ENCODE measurements at regions not wholly inside any gene's neighbourhood (a gene's known extent, or its start where the extent isn't known, plus 50 kb on each side); places are given as distances from the start of the nearest gene placed in this dataset.
"Not testable (repeated sequence)": the region's sequence is repeated elsewhere in the genome, so short reads cannot be mapped to it uniquely, and the experiment has no call there.

- no peaks in the 10 kb centered on the region for H3K27me3 ChIP-seq (ENCODE audit: insufficient read depth, low read length)
- no peaks in the 10 kb centered on the region for H3K4me1 ChIP-seq (ENCODE audit: insufficient read depth, low read length)
- H3K4me3 ChIP-seq (ENCODE audit: low read length): no peak overlapping the region
- H3K9me3 ChIP-seq (ENCODE audit: low read depth, low read length): no peaks in the 10 kb centered on the region
These were observed 163.9 kb downstream of the BMP7 start for GRCh38 chr20:57102566-57102965.

DNA sequence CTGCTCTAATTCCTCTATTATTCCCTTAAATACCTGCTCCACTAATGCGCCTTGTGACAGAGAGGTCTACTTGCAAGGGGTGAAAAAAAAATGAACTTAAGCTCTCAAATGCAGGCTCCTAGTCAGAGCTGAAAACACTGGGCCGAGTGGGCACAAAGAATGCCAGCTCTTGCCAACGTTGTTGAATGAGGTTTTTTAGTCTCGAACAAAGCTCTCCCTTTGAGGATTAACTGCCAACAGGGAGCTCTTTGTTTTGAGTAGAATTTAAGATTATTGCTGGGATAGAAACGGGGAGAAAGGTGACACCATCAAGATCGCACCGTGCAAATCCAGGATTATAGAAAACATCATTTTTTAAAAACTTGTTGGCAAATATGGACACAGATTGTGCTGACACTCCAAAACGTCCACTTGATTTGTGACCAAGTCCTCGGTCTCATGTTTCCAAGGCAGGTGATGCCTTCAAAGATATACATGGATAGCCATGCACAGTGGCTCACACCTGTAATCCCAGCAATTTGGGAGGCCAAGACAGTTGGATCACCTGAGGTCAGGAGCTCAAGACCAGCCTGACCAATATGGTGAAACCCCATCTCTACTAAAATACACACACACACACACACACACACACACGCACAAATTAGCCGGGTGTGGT, 163.2 kb downstream of the BMP7 start:
- H3K27me3 ChIP-seq (ENCODE audit: insufficient read depth, low read length): no peaks in the 10 kb centered on the region

DNA sequence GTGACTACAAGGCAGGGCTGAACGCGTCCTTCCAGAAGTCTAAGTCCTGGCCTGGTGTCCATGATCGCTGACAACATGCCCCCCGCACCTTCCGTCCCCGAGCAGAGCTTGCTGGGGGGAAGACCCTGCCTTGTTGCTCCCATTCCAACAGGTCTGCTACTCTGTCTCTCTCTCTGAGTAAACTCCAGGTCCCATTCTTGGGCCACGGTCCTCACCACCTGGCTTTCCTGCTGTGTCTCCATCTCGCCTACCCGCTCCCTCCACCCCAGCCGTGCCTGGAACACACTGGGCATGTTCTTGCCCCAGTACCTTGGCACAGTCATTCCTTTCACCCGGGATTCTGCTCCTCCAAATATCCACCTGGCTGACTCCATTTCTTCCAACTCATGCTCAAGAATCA, 162.3 kb downstream of the BMP7 start:
- no peaks in the 10 kb centered on the region for H3K27me3 ChIP-seq (ENCODE audit: insufficient read depth, low read length)
- no peak overlapping the region for H3K4me3 ChIP-seq (ENCODE audit: low read length)
- no peaks in the 10 kb centered on the region for H3K9me3 ChIP-seq (ENCODE audit: low read depth, low read length)
- no peaks in the 10 kb centered on the region for H3K4me1 ChIP-seq (ENCODE audit: insufficient read depth, low read length)

More for the DNA sequence above, 163.2 kb downstream of the BMP7 start:
- no peaks in the 10 kb centered on the region for H3K9me3 ChIP-seq (ENCODE audit: low read depth, low read length)
- H3K4me3 ChIP-seq (ENCODE audit: low read length): no peak overlapping the region
- no peaks in the 10 kb centered on the region for H3K4me1 ChIP-seq (ENCODE audit: insufficient read depth, low read length)

DNA sequence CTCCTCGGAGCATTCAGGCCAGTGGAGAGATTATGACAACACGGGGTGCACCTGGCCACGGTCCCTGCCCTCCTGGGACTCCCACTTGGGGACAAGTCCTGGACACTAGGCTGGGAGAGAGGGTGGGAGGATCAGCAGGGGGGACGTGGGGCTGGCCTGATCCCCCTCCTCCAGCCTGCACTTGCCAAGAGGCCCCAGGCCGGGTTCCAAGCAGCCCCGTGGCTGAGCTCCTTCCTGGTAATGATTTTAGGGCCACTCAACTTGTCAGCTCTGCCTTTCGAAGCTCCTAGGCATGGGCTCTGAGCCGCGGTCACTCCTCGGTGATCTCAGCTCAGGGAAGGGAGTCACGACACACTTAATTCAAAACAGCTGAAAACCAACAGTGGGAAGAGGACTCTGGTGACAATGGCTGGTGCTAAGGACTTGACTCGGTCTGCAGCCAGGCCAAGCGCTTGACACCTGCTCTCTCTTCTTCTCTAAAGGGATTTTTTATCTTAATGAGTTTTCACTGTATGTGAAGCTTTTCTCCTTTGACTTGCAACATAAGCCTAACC, 161.7 kb downstream of the BMP7 start:
- H3K9me3 ChIP-seq (ENCODE audit: low read depth, low read length): no peaks in the 10 kb centered on the region
- H3K4me1 ChIP-seq (ENCODE audit: insufficient read depth, low read length): no peaks in the 10 kb centered on the region
- no peak overlapping the region for H3K4me3 ChIP-seq (ENCODE audit: low read length)
- no peaks in the 10 kb centered on the region for H3K27me3 ChIP-seq (ENCODE audit: insufficient read depth, low read length)

- Histone ChIP-seq H3K9me3 (ENCODE audit: low read depth, low read length) (no peaks in the 10 kb centered on the region), H3K27me3 (ENCODE audit: insufficient read depth, low read length) (no peaks in the 10 kb centered on the region), H3K4me1 (ENCODE audit: insufficient read depth, low read length) (no peaks in the 10 kb centered on the region), H3K4me3 (ENCODE audit: low read length) (no peak overlapping the region)
These were observed 160.3 kb downstream of the BMP7 start for GRCh38 chr20:57106030-57106682.

DNA sequence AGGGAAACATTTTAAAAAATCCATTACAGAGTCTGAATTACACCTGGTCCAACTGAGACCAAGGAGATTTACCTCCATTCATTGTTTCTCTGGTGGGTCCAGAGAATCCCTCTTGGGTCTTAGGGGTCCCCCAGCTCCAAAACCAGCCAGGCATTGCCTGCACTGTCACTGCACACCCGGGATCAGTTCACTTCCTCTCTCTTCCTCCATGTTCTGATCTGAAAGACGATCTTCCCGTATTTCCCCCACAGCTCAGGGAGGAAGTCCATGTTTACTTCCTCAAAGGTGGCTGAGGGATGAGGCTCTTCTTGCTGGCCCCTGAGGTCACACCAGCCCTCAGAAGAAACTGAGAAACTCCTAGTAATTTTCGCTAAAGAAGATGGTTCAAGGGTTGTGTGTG, 159.7 kb downstream of the BMP7 start:
- Histone ChIP-seq H3K27me3 (ENCODE audit: insufficient read depth, low read length) (no peaks in the 10 kb centered on the region), H3K4me1 (ENCODE audit: insufficient read depth, low read length) (no peaks in the 10 kb centered on the region), H3K9me3 (ENCODE audit: low read depth, low read length) (no peaks in the 10 kb centered on the region), H3K4me3 (ENCODE audit: low read length) (no peak overlapping the region)

DNA sequence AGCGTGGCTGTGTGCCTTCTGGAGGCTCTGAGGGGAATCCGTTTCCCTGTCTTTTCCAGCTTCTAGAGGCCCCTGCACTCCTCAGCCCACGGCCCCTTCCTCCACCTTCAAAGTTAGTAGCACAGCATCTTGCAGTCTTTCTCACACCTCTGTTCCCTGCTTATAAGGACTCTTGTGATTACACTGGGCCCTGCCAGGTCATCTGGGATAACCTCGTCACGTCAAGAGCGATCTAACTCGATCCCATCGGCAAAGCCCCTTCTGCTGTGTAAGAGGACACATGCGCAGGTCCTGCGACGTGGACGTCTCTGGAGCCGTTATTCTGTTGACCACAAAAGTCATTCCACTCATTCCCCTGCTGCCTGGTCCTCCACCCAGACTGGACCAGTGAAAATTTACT, 159.2 kb downstream of the BMP7 start:
- no peaks in the 10 kb centered on the region for H3K9me3 ChIP-seq (ENCODE audit: low read depth, low read length)
- no peak overlapping the region for H3K4me3 ChIP-seq (ENCODE audit: low read length)
- H3K27me3 ChIP-seq (ENCODE audit: insufficient read depth, low read length): no peaks in the 10 kb centered on the region
- no peaks in the 10 kb centered on the region for H3K4me1 ChIP-seq (ENCODE audit: insufficient read depth, low read length)

DNA sequence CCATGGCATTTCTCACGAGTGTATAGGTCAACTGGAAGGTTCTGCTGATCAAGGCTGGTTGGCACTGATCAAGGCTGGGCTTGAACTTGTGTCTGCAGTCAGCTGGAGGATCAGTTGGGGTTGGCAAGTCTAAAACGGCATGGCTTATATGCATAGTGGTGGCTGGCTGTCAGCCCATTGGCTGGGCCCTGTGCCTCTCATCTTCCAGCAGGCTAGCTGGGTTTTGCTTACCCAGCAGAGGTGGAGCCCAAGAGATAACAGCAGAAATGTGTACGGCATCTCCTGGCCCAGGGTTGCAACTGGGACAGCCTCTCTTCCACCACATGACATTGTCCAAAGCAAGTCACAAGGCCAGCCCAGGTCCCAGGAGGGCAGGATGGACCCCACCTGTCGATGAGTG, 158.2 kb downstream of the BMP7 start:
- H3K27me3 ChIP-seq (ENCODE audit: insufficient read depth, low read length): no peaks in the 10 kb centered on the region
- no peaks in the 10 kb centered on the region for H3K9me3 ChIP-seq (ENCODE audit: low read depth, low read length)
- H3K4me1 ChIP-seq (ENCODE audit: insufficient read depth, low read length): no peaks in the 10 kb centered on the region
- H3K4me3 ChIP-seq (ENCODE audit: low read length): no peak overlapping the region

DNA sequence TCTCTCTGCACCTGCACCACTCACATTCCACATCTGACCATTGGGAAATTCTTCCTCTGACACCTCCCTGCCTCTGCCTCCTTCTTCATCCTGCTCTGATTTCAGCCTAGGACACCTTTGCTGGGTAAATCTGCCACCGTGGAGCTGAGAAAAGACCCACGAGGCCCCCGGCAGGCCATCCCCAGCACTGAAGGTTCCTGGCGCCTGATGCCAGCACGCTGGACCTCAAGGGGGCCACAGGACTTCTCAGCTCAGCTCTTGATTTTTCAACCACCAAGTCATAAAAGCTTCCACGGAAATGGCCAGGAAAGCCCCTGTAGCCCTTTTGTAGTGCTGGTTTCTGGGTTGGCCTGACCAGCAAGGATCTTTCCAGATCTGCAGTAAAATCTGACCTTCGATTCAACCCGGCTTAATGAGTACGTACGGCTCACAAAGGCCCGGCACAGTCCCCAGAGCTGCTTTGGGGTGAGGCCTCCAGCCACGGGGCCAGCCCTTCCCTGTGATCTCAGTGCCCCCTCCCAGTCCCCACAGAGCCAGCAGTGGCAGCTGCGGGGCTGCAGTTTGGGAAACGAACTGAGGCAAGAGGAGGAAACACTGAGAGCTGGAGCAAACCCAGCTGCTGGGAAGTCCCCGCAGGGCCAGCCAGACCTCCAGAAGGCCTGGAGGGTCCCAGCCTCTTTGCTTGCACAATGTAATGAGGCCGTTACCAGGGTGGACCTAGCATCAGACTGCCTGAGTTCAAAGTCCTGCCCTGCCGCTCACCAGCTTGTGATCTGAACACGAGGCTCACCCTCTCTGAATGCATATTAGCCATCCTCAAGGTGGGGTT, 157.5 kb downstream of the BMP7 start:
- H3K4me1 ChIP-seq (ENCODE audit: insufficient read depth, low read length): no peaks in the 10 kb centered on the region
- no peaks in the 10 kb centered on the region for H3K27me3 ChIP-seq (ENCODE audit: insufficient read depth, low read length)
- H3K9me3 ChIP-seq (ENCODE audit: low read depth, low read length): no peaks in the 10 kb centered on the region
- H3K4me3 ChIP-seq (ENCODE audit: low read length): no peak overlapping the region

GRCh38 chr20:57109571-57109953, 156.9 kb downstream of the BMP7 start:
- no peaks in the 10 kb centered on the region for H3K9me3 ChIP-seq (ENCODE audit: low read depth, low read length)
- H3K27me3 ChIP-seq (ENCODE audit: insufficient read depth, low read length): no peaks in the 10 kb centered on the region
- H3K4me3 ChIP-seq (ENCODE audit: low read length): no peak overlapping the region
- H3K4me1 ChIP-seq (ENCODE audit: insufficient read depth, low read length): no peaks in the 10 kb centered on the region

GRCh38 chr20:57110121-57111027, 156.1 kb downstream of the BMP7 start:
- not testable (repeated sequence) for H3K9me3 ChIP-seq (ENCODE audit: low read depth, low read length); H3K4me3 ChIP-seq (ENCODE audit: low read length); H3K27me3 ChIP-seq (ENCODE audit: insufficient read depth, low read length); H3K4me1 ChIP-seq (ENCODE audit: insufficient read depth, low read length)

- Histone ChIP-seq H3K27me3 (ENCODE audit: insufficient read depth, low read length) (no peaks in the 10 kb centered on the region), H3K9me3 (ENCODE audit: low read depth, low read length) (no peaks in the 10 kb centered on the region), H3K4me1 (ENCODE audit: insufficient read depth, low read length) (no peaks in the 10 kb centered on the region), H3K4me3 (ENCODE audit: low read length) (no peak overlapping the region)
These were observed 155.4 kb downstream of the BMP7 start for GRCh38 chr20:57111028-57111373.

DNA sequence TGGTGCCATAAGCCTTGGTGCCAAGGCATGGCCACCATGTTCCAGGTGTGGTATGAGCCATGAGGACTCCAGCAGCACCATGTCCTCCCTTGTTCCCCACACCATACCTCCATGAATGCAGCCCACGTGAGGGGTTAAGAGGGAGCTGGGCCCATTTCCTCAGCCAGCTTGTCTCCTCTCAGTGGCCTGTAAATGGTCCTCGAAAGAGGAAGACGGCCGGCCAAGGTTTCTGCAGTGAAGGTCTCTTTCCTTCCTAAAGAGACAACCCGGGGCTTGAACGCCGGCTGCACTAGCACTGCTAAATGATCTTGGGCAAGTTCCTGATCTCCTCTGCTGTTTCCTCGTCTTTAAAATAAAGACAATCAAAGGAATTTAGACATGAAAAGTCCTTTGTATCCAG, 154.0 kb downstream of the BMP7 start:
- no peaks in the 10 kb centered on the region for H3K4me1 ChIP-seq (ENCODE audit: insufficient read depth, low read length)
- no peaks in the 10 kb centered on the region for H3K27me3 ChIP-seq (ENCODE audit: insufficient read depth, low read length)
- no peaks in the 10 kb centered on the region for H3K9me3 ChIP-seq (ENCODE audit: low read depth, low read length)
- H3K4me3 ChIP-seq (ENCODE audit: low read length): no peak overlapping the region

DNA sequence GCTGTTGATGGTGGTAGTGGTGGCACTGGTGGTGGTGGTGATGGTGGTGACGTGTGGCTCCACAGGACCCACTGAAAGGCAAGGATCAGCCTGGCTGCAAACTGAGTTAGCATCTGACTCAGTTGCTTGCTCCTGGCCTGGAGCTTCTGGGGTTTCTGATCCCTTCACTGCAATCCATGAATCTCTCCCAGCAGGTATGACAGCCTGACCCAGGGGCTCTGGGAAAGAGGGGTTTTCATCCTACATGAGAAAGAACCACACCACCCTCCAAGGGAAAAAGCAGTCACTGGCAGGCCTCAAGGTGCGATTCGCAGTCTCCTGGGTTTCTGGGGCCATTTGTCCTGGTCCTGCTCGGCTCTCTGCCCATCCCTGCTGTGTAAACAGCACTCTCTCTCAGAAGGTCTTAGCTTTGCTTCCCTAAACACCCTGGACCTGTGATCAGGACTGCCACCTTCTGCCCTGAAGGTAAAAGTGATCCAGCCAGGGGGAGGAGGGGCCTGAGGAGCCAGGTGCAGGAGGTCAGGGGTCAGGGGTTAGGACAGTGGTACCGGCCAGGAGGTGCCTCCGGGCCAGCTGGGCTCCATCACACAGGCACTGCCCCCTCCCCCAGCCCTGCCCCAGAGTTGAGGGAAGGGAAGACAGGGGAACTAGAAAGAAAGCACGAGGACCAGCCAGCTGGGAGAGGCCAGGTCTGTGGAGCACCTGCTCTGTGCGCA, 152.0 kb downstream of the BMP7 start:
- Histone ChIP-seq H3K4me3 (ENCODE audit: low read length) (no peak overlapping the region), H3K9me3 (ENCODE audit: low read depth, low read length) (no peaks in the 10 kb centered on the region), H3K4me1 (ENCODE audit: insufficient read depth, low read length) (no peaks in the 10 kb centered on the region), H3K27me3 (ENCODE audit: insufficient read depth, low read length) (no peaks in the 10 kb centered on the region)

Data from mononuclear cell (primary cell).